ENCODE measurements at regions not wholly inside any gene's neighbourhood (a gene's known extent, or its start where the extent isn't known, plus 50 kb on each side); places are given as distances from the start of the nearest gene placed in this dataset.
A peak's percentile ranks its signal among the peaks of the same experiment; 100 is the strongest.

DNA sequence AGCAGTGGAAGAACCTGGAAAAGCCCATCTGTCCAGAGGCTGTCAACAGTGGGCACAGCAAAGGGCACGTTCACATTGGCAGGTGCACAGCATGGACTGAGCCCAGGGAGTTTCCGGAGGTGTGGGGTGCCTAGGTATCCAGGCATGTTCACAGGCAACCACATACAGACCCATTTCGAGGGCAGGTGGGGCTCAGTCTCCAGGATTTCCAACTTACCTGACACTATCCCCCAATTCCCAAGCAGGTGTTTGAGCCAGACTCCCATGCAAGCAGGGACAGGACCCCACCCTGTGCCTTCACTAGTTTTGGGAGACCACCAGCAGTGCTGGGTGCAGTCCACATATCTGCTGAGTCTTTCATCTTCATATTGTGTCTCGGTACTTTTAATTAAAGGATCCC lies 65.0 kb upstream of the IRF2BP2 start:
- Histone ChIP-seq H3K4me1 (peaks cover 28% of the 10 kb centered on the region), H3K36me3 (no peaks in the 10 kb centered on the region), H3K27me3 (no peaks in the 10 kb centered on the region), H3K4me3 (no peak overlapping the region), H3K27ac (no peak overlapping the region), H4K20me1 (no peaks in the 10 kb centered on the region), H3K4me2 (no peak overlapping the region), H3K9me3 (peaks cover 11% of the 10 kb centered on the region), H3K9ac (no peak overlapping the region)
- TF ChIP-seq Cebpa-rat (IDR thresholded peaks at IDR 0.05): no peak

DNA sequence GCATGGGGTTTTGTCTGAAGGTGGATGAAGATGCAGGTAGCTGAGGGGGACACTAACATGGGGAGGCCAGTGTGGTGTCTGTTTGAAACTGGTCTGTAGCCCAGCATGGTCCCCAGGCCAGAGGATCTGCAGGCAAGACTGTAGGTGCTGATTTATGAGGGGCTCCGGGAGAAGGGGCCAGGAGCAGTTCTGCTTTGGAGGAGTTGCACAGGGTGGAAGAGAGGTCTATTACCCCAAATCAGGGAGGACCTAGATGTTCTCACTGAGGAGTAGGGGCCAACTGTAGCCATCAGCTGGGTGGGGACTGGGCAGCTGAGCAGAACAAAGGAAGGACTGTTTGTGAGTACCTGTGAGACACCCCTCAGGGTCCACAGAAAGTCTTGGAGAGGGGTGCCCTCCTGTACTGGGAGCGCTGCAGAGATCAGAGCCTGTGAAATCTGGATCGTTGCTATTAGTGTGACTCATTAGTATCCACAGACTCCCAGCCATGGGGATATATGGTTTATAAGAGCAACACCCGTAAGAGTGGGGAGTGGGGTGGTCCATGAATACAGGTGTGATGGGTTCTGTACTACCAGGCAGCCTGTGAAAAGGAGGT lies 64.3 kb upstream of the IRF2BP2 start:
- Histone ChIP-seq H3K4me3 (no peak overlapping the region), H3K27me3 (no peaks in the 10 kb centered on the region), H3K36me3 (no peaks in the 10 kb centered on the region), H4K20me1 (no peaks in the 10 kb centered on the region), H3K4me1 (peaks cover 28% of the 10 kb centered on the region), H3K4me2 (no peak overlapping the region), H3K27ac (no peak overlapping the region), H3K9ac (no peak overlapping the region), H3K9me3 (peaks cover 11% of the 10 kb centered on the region)
- TF ChIP-seq Cebpa-rat (IDR thresholded peaks at IDR 0.05): no peak

DNA sequence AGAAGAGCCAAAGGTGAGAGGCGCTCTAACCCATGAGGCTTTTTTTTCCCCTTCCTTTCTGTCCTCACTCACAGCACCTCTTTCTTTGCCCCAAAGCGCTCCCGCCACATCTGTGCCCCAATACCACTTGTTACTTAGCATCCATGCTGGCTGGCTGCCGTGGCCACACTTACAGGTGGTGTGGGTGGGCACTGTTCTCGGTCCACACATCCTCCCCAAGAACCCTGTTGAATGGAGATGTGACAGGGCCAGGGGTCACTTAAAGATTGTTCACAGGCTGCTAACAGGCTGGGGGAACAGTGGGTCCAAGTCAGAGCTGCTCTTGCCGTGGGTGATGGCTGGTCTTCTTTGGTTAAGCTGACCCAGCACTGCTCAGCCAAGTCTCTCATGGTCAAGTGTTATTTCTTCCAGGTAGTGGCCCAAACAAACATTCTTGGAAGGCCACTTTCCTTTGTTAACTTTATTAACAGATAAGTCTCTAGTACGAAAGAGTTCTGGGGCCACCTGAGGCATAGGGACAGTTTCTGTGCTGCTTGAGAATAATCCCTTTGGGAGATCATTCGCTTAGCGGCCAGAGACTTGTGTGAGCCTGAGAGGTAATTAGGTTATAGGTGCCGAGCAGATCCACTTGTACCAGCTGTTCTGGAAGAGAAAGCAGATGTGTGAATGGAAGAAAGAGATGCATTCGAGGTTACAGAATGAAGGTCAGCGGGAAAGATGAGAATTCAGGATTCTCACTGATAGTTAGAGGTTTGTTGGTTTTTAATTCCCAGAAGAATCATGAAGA lies 62.6 kb upstream of the IRF2BP2 start:
- Histone ChIP-seq H3K4me3 (no peak overlapping the region), H3K9ac (no peak overlapping the region), H3K4me1 (peaks cover 28% of the 10 kb centered on the region), H3K4me2 (no peak overlapping the region), H3K9me3 (peaks cover 25% of the 10 kb centered on the region), H3K27ac (no peak overlapping the region), H4K20me1 (no peaks in the 10 kb centered on the region), H3K36me3 (no peaks in the 10 kb centered on the region), H3K27me3 (no peaks in the 10 kb centered on the region)
- TF ChIP-seq Cebpa-rat (IDR thresholded peaks at IDR 0.05): no peak

DNA sequence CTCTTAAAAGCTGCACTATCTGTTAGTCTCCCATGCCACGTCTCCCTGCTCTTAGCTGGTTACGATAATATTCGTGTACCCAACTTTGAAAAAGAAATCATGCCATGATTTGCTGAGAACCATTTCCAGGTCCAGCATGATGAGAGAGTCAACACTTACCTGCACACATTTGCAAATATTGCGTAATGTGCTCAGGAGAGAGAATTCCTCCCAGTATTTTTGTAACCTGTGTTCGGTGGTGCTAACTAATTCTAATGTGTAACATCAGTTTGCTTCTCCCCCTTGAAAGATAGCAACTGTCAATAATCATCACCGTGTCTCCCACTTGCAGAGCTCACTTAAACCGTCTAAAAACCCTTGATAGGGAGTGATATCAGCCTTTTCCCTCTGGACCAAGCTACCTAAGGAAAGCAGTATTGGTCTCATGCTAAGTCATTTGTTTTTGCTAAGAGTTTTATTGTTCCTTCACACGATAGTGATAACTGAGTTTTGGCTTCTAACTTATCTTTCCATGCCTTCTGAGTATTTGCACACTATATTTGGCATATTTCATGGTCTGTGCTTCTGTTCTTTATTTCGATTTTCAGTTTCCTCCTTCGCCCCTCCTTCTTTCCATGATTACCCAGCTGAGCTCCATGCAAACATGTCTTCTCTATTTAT lies 61.1 kb upstream of the IRF2BP2 start:
- Histone ChIP-seq H3K4me1 (peaks cover 23% of the 10 kb centered on the region), H4K20me1 (no peaks in the 10 kb centered on the region), H3K9ac (no peak overlapping the region), H3K9me3 (peaks cover 35% of the 10 kb centered on the region), H3K4me3 (no peak overlapping the region), H3K27me3 (no peaks in the 10 kb centered on the region), H3K4me2 (peak overlapping the region; percentile 56), H3K27ac (no peak overlapping the region), H3K36me3 (no peaks in the 10 kb centered on the region)
- peak; percentile 80 for TF ChIP-seq Cebpa-rat (IDR thresholded peaks at IDR 0.05)

DNA sequence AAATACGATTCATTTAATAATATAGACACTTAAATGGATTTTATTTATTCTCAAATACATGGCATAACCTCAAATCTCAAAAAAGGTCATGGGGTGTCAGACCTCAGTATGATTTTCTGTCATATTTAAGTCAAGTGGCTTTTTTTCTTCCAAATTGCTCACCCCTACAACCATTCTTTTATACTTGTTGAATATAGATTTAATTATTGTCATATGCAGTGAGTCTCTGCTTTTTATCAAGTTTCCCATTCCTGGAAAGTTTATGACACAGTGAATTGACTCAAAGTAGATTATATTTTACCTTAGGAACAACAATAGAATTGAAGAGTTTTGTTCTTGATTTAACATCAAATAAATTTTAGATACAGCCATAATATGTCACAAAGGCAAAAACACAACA lies 59.5 kb upstream of the IRF2BP2 start:
- H3K9me3 ChIP-seq: peaks cover 35% of the 10 kb centered on the region
- H3K4me1 ChIP-seq: peaks cover 16% of the 10 kb centered on the region
- no peak overlapping the region for H3K27ac ChIP-seq
- no peak overlapping the region for H3K4me3 ChIP-seq
- TF ChIP-seq Cebpa-rat (IDR thresholded peaks at IDR 0.05): no peak
- H4K20me1 ChIP-seq: no peaks in the 10 kb centered on the region
- H3K4me2 ChIP-seq: no peak overlapping the region
- H3K9ac ChIP-seq: no peak overlapping the region
- no peaks in the 10 kb centered on the region for H3K36me3 ChIP-seq
- H3K27me3 ChIP-seq: no peaks in the 10 kb centered on the region

DNA sequence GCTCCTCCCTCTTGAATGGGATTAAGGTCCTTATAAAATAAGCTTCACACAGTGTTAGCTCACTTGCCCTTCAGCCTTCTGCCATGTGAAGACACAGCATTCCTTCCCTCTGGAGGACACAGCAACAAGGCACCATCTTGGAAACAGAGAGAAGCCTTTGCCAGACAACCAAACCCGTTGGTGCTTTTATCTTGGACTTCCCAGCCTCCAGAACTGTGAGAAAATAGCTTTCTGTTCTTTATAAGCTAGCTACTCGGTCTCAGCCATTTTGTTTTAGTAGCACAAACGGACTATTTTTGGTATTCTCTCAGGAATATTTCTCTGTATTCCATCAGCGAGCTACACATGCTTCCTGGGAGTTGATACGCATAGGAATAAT lies 58.6 kb upstream of the IRF2BP2 start:
- H3K9ac ChIP-seq: no peak overlapping the region
- no peak overlapping the region for H3K4me3 ChIP-seq
- no peaks in the 10 kb centered on the region for H3K36me3 ChIP-seq
- H3K27me3 ChIP-seq: no peaks in the 10 kb centered on the region
- TF ChIP-seq Cebpa-rat (IDR thresholded peaks at IDR 0.05): no peak
- peaks cover 16% of the 10 kb centered on the region for H3K4me1 ChIP-seq
- H4K20me1 ChIP-seq: no peaks in the 10 kb centered on the region
- H3K27ac ChIP-seq: no peak overlapping the region
- H3K4me2 ChIP-seq: no peak overlapping the region
- H3K9me3 ChIP-seq: peaks cover 28% of the 10 kb centered on the region

DNA sequence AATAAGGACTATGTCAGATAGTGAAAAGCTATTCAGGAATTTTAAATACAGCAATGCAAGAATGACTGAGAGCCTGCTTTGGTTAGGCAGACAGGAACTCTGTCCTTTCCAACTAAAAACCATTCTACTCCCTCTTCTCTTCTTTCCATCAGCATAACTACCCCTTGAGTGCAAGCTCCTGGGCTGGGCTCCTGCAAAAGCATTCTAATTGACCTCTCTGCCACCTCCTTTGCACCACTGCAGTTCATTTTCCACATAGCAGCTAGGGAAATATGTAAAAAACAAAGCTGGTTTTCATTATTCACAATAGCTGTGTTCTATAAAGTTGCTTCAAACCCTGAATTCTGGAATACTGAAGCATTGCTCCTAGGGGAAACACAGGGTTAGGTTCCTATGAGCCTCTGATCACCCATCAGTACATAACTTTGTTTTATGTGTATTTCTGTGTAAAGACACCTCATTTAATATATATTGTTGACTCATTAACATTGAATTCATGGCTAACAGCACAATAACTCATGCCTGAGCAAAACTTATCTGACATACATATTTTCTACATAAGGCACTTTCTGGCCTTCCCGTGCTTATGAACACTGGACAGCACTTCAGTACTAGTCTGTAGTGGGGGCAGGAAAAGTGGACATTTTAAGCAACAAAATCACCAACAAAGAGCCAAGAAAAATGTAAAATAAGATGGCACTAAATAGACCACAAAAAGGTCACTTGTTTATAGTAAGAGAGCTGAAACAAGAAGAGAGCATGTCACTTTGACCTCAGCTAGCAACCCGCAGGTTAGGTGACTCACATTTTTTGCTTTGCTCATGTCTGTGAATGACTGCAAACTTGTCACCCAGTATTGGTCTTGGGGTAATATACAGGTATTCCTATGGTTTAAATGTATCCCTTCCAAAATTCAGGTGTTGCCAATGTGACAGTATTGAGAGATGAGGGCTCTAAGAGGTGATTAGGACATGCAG lies 57.9 kb upstream of the IRF2BP2 start:
- TF ChIP-seq Cebpa-rat (IDR thresholded peaks at IDR 0.05): no peak
- H4K20me1 ChIP-seq: no peaks in the 10 kb centered on the region
- H3K4me1 ChIP-seq: peaks cover 16% of the 10 kb centered on the region
- no peak overlapping the region for H3K9ac ChIP-seq
- H3K4me2 ChIP-seq: no peak overlapping the region
- no peaks in the 10 kb centered on the region for H3K27me3 ChIP-seq
- no peak overlapping the region for H3K4me3 ChIP-seq
- H3K27ac ChIP-seq: no peak overlapping the region
- H3K36me3 ChIP-seq: no peaks in the 10 kb centered on the region
- peaks cover 28% of the 10 kb centered on the region for H3K9me3 ChIP-seq

DNA sequence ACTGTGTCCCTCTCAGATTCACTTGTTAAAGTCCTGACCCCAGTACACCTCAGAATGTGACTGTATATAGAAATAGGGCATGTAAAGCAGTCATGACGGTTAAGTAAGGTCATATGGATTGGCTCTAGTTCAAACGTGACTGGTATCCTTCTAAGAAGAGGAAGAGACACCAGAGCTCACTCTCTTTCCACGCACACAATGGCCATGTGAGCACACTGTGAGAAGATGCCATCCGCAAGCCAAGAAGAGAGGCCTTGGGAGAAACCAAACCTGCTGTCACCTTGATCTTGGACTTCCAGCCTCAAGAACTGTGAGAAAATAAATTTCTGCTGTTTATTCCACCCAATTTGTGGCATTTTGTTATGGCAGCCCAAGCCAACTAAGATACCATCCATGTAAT lies 56.8 kb upstream of the IRF2BP2 start:
- Histone ChIP-seq H3K4me3 (no peak overlapping the region), H3K27ac (no peak overlapping the region), H3K9ac (no peak overlapping the region), H3K4me1 (peaks cover 10% of the 10 kb centered on the region), H4K20me1 (no peaks in the 10 kb centered on the region), H3K9me3 (peaks cover 24% of the 10 kb centered on the region), H3K27me3 (no peaks in the 10 kb centered on the region), H3K4me2 (no peak overlapping the region), H3K36me3 (no peaks in the 10 kb centered on the region)
- no peak for TF ChIP-seq Cebpa-rat (IDR thresholded peaks at IDR 0.05)

DNA sequence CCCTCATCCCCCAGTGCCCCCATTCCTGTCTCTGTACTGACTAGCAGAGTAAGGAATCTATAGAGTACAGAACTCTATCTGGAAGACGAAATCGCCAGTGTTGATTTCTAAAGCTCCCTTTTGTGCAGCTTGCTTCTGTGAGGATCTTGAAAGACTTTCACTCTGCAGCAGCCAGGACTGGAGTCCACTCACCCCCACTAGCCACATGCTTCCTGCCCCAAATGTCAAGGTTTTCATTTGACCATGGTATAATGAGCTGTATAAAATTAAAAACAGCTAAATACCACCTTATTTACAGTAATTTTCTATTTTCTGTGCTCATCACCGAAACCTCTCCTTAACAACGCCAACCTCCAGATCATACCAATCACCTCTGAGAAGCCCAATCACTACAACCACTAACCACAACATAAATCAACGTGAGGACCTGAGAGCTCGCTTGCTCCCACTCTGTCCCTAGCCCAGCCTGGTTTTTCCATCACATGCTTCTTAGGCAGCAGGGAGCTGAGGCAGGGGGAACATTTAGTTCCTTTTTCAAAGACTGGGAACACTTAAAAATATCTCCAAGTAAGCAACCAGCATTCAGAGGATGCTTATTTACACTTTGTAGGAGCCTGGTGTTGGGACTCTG lies 56.1 kb upstream of the IRF2BP2 start:
- Histone ChIP-seq H3K27me3 (no peaks in the 10 kb centered on the region), H3K4me3 (no peak overlapping the region), H3K4me2 (no peak overlapping the region), H3K36me3 (no peaks in the 10 kb centered on the region), H4K20me1 (no peaks in the 10 kb centered on the region), H3K4me1 (peaks cover 3% of the 10 kb centered on the region), H3K9me3 (peaks cover 24% of the 10 kb centered on the region), H3K9ac (no peak overlapping the region), H3K27ac (no peak overlapping the region)
- TF ChIP-seq Cebpa-rat (IDR thresholded peaks at IDR 0.05): no peak
